HG02763 (cell line): ENCODE measurements at regions not wholly inside any gene's neighbourhood (a gene's known extent, or its start where the extent isn't known, plus 50 kb on each side); places are given as distances from the start of the nearest gene placed in this dataset.
"Not testable (repeated sequence)": the region's sequence is repeated elsewhere in the genome, so short reads cannot be mapped to it uniquely, and the experiment has no call there.

Experiments used
- ATAC-seq: cut with Tn5 transposase; IDR thresholded peaks from one replicate; pipeline ENCODE4 v1.9.1; 2021; ENCODE audit warnings: mild to moderate bottlenecking, moderate library complexity; ENCODE audit not compliant: unreplicated experiment

DNA sequence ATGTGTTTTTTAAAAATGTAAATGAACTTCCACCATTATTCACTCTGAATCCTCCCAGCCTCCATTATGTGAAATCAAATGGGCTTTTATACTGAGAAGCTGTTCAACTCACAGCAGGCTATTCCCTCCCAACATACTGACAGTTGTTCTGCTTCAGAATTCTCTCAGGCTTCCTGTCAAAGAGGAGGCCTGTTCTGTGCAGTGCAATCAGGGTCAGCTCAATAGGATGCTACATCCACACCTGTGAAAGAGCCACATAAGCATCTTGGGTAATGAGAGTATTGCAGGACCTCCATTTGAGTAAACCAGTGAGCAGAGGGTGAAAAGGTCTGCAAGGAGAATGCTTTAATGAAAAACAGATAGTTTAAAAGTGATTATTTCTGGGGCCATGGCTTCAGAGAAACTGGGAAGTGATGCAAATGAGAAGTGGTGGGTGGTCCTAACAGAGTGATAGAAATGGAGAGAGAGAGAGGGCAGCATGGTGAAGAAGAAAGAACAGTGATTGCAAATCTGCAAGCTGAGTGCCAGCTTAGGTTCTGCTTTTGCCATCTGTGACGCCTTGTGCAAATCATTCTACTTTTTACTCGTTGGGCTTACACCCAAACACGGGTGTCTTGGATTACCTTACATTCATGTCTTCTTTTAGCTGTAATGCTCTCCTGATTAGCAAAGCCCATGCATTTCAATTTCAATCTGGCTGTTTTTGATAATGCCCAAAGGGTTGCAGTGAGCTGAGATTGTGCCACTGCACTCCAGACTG lies 202.5 kb upstream of the NMUR2 start:
- ATAC-seq = no peak

DNA sequence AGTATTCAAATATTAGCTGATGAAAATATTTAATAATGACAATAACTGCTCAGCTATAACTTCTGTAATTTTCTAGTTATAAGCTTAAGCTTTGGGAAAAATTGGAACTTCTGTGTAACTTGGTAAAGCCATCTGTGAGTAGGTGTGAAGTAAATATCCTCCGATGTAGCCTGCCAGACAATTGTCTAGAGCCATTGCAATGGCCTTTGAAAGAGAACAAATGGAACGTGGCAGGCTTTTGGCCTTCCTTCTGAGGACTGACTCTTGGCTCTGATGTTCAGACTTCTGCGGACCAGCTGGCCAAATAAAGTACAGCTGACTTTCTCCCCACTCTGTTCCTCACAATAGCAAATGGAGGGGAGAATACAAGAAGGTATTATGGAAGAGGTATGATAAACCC lies 203.4 kb upstream of the NMUR2 start:
- no peak for ATAC-seq

DNA sequence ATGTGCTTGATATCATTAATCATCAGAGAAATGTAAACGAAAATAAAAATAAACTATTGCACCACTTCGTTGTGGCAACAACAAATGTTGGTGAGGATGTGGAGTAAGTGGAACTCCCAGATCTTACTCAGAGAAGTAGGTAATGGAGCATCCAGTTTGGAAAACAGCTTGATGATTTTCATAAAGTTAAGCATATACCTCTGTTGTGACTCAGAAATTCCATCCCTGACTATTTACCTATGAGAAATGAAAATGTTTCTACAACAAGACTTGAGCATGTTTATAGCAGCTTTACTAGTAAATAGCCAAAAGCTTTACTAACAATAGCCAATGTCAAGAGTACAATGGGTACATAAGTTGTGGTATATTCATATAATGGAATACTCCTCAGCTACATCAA lies 214.7 kb upstream of the NMUR2 start:
- no peak for ATAC-seq

DNA sequence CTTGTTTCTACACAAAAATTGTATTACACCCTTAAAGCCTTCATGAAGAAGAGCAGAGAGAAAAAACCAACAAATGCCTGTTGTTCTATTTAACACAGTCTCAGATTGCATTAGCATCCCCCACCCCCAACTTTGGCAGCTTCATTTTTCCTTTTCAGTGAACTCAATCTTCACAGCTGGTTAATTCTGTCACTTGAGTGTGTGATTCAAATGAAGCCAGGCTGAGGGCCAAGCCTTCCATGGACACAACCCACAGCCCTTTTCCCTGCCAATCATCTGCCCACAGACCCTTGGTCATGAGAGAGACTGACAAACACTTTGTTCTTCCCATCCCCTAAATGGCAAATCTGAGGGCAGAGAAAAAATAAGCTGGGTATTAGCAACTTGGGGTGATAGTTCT lies 217.5 kb upstream of the NMUR2 start:
- no peak for ATAC-seq

DNA sequence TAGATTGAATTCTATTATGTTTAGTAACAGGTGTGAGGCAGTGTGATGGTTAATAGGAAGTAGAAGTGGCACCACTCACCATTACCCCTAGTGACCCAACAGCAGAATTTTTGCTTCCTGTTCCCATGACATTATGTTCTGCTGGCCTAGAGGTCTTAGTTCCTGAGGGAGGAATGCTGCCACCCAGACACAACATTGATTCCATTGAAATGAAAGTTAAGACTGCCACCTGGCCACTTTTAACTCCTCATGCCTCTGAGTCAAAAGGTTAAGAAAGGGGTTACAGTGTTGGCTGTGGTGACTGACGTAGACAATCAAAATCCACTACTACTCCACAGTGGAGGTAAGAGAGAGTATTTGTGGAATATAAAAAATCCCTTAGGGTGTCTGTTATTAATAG lies 218.9 kb upstream of the NMUR2 start:
- ATAC-seq = no peak

DNA sequence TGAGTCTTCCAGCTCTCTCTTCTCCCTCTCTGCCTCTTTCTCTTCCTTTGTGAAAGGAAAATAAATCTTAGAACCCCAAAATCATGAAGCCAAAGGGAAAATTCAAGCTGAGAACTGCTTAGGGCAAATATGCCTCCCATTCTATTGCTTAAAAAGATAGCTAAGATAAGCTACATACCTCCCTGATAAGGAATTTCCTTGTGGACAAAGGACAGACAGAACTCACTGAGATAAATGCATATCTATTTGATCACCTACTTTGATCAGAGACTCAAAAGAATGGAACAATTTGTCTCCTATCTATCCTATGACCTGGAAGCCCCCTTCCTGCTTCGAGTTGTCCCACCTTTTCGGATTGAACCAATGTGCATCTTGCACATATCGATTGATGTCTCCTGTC lies 220.6 kb upstream of the NMUR2 start:
- ATAC-seq = no peak

DNA sequence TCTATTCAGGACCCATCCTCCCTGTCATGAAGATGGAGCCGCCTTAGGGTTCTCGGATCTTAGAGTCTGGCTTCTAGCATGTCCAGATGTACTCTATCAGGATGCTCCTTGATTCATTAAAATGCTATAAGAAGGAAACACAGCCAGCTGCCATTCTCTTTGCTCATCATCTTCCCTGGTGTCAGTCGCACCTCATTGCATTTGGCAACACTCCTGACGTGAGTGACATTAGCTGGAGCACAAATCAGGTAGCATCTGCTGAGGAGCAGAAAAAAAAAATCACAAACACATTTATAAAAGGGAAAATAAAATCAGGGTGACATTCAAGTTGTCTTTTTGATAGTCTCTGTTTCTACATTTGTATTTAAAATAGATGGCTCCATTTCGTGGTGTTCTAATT lies 226.1 kb upstream of the NMUR2 start:
- ATAC-seq = no peak

DNA sequence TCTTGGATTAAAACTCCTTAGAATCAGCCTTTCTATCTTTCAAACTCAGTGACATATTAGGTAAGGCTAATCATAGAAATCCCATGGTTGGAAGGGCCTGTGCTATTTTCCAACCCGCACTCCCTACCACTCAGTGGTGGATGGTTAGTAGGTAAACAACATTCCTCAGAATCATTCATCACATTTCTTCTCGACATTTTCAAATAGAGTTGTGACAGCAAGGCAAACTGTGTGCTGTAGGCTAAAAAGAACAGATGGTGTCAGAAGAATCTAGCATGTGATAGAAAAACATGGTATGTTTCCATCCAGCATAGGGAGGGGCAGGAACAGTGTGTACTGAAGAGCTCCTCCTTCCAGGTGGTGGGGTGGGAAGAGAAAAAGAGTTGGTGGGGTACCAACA lies 227.3 kb upstream of the NMUR2 start:
- no peak for ATAC-seq

DNA sequence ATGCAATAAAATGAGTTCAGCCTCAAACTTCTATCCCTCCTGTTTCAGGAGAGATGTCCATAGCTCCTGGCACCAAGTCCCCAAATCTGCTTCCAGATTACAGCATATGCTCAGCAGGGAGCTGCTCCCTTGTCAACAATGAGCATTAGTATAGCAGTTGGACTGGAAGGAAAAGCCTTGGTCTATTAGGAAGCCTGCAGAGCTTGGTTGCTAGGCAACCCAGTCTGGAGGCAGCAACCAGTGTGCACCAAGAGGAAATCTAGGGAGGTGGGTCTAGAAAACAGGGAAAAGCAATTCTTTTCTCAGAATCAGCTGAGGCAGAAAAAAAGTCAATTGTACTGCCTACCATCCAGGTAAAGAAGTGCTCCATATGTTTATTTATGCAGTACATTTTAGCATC lies 229.5 kb upstream of the NMUR2 start:
- ATAC-seq = no peak

DNA sequence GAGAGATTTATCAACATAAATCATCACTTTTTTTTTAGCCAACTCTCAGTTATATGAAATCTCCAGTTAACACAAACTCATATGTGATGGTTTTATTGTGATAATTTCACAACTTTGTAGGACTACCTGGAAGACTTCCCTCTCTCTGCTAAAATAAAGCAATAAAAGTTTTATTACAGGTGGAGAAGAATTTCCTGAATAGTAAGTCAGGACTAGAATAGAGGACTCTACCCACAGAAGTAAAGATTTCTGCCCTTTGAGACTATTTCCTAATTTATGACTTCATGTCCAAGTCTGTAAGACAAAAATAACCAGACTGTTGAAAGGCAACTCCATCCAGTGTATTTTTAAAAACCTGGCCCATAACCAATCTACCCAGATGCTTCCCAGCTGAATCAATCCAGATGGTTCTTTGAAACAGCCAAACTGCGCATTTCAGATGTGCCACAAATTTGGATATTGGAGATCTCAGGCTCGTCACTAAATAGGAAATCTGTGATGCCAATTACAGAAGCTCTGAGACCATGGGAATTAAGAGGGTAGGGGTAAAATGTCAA lies 234.0 kb upstream of the NMUR2 start:
- no peak for ATAC-seq

DNA sequence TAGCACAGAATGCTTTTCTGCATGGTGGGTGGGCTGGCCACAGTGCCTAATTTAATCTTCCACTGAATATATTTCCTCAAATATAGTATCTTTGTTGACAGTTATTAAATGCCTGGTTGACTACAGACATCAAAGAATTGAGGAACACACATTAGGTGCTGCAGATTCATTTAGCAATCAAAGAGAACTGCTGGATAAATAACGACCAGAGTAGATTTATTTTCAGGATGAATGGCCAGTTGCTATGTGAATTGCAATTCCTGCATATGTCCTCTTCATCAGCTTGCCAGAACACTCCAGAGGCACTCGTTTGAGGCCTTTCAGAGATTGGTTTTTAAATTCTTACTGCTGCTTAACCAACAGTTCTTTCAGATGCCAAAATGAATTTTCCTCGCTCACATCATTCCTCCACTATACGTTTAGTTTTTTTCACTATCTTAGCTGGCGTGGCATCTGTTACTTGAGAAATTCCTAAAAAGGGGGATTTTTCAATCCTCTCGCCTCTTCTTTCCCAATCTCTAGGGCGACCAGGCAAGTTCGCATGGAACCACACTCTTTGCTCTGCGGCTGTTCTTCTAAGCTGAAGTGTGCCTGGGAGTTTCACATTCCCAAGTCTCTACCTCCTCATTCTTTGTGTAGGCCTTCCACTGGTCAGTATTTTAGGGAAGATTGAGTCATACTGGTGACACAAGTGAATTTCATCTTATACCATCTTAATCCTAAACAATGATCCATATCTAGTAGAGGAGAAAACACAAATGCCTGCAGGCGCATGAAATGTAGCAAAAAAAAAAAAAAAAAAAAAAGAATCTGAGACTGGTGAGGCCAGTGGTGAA lies 237.1 kb upstream of the NMUR2 start:
- no peak for ATAC-seq

DNA sequence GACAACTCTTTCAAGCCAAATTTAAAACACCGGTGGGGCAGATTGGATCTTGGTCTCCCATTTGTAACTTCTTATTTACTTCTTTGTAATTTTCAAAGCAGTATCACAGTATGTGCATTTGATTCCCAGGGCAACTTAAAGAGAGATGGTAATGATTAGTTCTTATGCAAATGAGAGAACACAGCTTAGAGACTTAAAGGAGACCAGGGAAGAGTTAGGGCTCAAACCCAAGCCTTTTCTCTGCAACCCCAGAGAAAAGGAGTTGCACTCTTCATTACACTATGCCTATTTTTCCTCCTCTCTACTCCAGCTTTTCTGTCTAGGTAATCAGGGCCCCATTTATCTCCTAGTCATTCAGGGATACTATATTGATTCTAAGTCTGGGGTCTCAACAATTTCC lies 237.8 kb upstream of the NMUR2 start:
- no peak for ATAC-seq

DNA sequence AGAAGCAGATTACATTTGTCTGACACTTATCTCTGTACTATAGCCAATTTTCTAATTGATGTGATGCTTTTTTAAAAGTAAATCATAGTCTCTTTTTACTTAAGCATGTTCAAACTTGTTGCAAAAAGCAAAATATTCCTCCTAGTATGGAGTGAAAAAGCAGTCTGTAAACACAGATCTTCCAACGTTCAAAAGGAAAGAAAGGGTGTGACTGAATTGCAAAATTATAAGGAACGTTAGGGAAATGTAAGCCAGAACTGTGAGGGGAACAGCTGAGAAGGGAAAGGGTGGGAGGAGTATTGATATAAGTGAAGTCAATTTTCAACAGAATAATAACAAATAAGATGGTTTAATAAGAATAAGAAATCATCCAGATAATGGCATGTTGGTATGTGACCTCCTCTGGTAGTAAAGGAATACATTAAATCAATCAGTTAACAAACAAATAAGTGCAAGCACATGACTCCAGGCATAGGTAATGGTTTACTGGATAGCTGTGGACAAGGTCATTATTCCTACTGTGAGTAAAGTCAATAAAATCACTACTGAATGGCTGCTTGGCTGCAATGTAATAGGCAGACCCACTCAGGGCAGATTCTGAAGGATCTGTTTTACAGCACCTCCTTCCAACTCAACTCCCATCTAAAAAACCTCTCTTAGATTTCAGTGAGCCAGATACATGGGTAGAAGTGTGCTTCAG lies 239.1 kb upstream of the NMUR2 start:
- ATAC-seq = no peak

DNA sequence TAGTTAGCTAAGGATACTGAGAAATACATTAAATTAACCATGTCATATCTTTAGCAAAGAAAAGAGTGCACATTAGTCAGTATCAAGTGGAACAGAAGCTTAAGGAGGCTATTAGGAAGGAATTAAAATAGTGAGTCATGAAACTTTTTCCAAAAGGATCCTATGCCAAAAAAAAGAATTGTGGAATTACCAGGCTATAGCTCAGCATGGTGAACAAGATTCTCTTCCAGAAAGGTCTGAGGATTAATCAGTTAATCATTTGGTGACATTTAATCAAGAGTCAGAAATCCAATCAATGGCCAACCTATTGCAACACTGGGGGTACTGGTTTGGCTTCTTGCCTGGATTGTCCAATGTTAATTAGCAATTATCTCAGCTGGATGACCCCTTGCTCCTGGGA lies 244.5 kb upstream of the NMUR2 start:
- ATAC-seq = no peak

DNA sequence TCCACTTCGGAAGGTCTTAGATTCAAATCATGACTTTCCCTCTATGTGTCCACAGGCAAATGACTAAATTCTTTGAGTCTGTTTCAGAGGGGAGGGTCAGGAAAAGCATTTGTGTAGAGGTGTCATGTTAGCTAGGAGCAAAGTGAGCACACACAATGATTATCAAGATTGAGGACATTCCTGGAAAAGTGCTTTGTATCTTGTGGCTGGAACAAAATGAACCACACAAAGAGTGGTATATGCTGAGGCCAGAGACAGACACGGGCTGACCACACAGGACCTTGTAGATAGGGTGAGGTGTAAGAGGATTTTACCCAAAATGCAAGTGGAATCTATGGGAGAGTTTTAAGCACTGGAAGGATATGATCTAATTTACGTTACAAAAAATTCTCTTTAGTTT lies 245.3 kb upstream of the NMUR2 start:
- ATAC-seq = no peak

DNA sequence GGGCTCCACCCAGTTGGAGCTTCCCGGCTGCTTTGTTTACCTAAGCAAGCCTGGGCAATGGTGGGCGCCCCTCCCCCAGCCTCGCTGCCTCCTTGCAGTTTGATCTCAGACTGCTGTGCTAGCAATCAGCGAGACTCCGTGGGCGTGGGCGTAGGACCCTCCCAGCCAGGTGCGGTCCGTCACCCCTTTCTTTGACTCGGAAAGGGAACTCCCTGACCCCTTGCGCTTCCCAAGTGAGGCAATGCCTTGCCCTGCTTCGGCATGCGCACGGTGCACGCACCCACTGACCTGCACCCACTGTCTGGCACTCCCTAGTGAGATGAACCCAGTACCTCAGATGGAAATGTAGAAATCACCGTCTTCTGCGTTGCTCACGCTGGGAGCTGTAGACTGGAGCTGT lies 254.4 kb upstream of the NMUR2 start:
- not testable (repeated sequence) for ATAC-seq

DNA sequence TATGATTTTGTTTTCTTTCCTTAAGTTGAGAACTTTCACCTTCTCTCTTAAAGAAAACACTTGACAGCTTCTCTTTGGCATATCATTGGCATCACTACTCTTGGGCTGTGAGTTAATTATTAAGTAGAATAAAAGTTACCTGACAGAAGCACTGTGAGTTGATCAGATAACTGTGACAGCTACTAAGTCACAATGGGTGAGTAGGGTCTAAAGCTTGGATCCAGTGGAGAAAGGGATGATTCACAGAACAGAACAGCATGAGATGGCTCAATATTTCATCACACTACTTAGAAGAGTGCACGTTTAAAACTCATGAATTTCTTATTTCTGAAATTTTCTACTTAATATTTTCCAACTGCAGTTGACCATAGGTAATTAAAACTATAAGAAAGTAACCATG lies 268.5 kb upstream of the NMUR2 start:
- no peak for ATAC-seq

DNA sequence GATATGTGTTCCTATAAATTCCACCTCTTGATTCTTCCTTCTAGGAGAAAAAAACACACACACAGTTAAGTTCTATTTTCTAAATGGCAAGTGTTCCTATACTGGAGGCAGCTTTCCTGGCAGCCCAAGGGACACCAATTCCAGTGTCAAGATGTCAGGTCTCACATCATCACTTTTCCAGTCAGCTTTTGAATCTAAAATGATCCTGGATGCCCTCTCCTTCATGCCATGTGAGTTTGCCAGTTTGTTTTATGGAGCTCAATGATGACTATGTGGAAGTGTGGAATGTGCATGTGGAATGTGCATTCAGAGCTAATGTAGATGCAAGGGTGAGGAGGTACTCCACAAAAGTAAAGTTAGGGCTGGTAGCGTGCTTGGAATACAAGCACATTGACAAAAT lies 269.3 kb upstream of the NMUR2 start:
- no peak for ATAC-seq

DNA sequence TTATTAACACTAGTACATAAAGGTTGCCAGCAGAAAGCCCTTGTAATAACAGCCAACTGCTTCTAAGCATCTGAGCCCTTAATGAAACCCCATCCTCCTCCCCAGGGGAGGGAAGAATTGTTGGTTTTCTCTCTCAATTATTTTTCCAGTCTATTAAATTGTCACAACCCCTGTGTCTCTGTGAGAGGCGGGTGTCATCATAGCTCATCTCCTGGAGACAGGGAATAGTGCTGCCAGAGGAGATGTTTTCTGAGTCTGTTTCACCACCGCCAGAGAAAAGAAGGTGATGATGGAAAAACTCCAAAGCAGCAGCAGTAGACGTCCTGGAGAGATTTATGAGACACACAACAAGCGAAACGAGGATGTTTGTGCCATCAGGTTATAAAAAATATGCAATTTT lies 271.1 kb upstream of the NMUR2 start:
- ATAC-seq = no peak

DNA sequence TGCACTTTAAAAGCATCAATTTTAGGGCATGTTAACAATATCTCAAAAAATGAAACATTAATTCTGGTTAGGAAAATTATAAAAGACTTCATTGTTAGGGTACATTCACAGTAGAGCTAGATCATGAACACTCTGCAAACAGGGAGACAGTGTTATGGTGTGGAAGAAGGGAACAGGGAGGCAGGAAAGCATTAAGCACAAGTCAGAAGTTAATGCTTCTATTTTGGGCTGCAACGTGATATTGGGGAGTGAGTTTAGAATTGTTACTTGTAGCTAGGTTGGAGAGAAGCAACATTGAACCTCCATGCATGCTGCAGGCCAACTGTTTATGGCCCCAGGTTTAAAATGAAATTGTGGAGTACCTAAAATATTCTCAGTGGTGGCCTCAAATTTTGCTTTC lies 278.1 kb upstream of the NMUR2 start:
- no peak for ATAC-seq

DNA sequence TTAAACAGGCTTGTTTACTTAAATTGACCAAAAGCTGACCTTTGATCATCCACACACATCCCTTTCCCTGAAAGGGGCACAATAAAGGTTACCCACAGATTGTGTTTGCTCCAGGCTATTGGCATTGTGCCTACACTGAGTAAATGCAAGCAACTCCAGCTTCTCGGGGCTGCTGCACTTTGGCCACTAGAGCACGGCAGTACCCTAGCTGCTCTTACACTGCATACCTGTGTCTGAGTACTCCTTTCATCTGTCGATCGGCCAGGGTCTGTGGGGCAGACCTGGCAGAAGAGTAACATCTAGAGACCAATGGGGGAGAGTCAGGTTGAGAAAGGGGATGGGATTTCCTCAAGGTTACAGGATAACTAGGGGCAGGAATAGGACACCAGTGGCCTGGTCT lies 281.9 kb upstream of the NMUR2 start:
- no peak for ATAC-seq
